Small intestine (tissue), 7 donors: ENCODE measurements at regions not wholly inside any gene's neighbourhood (a gene's known extent, or its start where the extent isn't known, plus 50 kb on each side); places are given as distances from the start of the nearest gene placed in this dataset.

ENCODE experiments used
- DNase-seq, 2 donors: peaks; one replicate each; pipeline versions ENCODE4 v3.0.0 to v3.0.0-alpha.2; 2013
- FAIRE-seq: peaks from 2 replicates; lab custom pipeline; 2012; peaks lifted over from hg19 to GRCh38; lab: Jason Lieb, UNC
- H3K27ac ChIP-seq, 3 donors: one replicate each; pipeline ENCODE4 v1.5.1; 2013; ENCODE audit warnings: low read length in 2 of 3, mild to moderate bottlenecking in 2 of 3, control low read depth in 1 of 3, inconsistent platforms in 1 of 3, low read depth in 1 of 3, moderate library complexity in 1 of 3
- H3K27me3 ChIP-seq, 3 donors: one replicate each; pipeline ENCODE4 v1.6.1; 2013; ENCODE audit warnings: low read length in 3 of 3, inconsistent platforms in 1 of 3; ENCODE audit not compliant: control insufficient read depth in 3 of 3, insufficient read depth in 3 of 3
- H3K36me3 ChIP-seq, 3 donors: one replicate each; pipeline ENCODE4 v1.6.1; 2013; ENCODE audit warnings: low read length in 3 of 3, inconsistent platforms in 1 of 3, low read depth in 1 of 3, mild to moderate bottlenecking in 1 of 3, moderate library complexity in 1 of 3; ENCODE audit not compliant: control insufficient read depth in 3 of 3, insufficient read depth in 2 of 3
- H3K4me1 ChIP-seq, 3 donors: one replicate each; pipeline ENCODE4 v1.6.1; 2013; ENCODE audit warnings: low read length in 2 of 3, inconsistent platforms in 1 of 3, low read depth in 1 of 3, mild to moderate bottlenecking in 1 of 3, moderate library complexity in 1 of 3; ENCODE audit not compliant: control insufficient read depth in 3 of 3, insufficient read depth in 2 of 3
- H3K4me3 ChIP-seq, 3 donors: one replicate each; pipeline ENCODE4 v1.5.1; 2013; ENCODE audit warnings: low read length in 3 of 3, control low read depth in 1 of 3, inconsistent platforms in 1 of 3, low read depth in 1 of 3, mild to moderate bottlenecking in 1 of 3, moderate library complexity in 1 of 3
- H3K9me3 ChIP-seq, 2 donors: one replicate each; pipeline ENCODE4 v1.6.1; 2013; ENCODE audit warnings: low read depth in 1 of 2, low read length in 1 of 2; ENCODE audit not compliant: control insufficient read depth in 2 of 2, insufficient read depth in 1 of 2
- whole genome bisulfite sequencing, 3 donors: extraction: QIAGEN DNeasy Blood & Tissue Kit; methylation state at CpG; one replicate each; pipeline ENCODE4 v1.1.7; 2013; 5-methylcytosine and 5-hydroxymethylcytosine counted together
- donor health status: healthy with polysubstance abuse.
- donor health status: control.
- donor health status: control.
- donor health status: Bipolar disorder and iron deficiency.
- donor health status: healthy.

- Histone ChIP-seq H3K27me3 (no peaks in the 10 kb centered on the region), H3K9me3 (no peaks in the 10 kb centered on the region), H3K4me1 (no peaks in the 10 kb centered on the region), H3K27ac (no peak overlapping the region), H3K36me3 (no peaks in the 10 kb centered on the region), H3K4me3 (no peak overlapping the region)
- WGBS, 3 donors = 4 to 9% (median 5%) methylated on average over 2 of the region's 2 CpGs
- peak in 1 of 2 donors; percentile 8 for DNase-seq
- peak; percentile 5 for FAIRE-seq
These were observed 256.8 kb upstream of the VCX start for GRCh38 chrX:7586126-7586525.

GRCh38 chrX:7582191-7582590 lies 260.8 kb upstream of the VCX start:
- WGBS, 3 donors = 39 to 47% (median 41%) methylated on average over 4 of the region's 4 CpGs
- DNase-seq (no peak), FAIRE-seq (no peak)
- Histone ChIP-seq H3K4me3 (no peak overlapping the region), H3K36me3 (no peaks in the 10 kb centered on the region), H3K9me3 (no peaks in the 10 kb centered on the region), H3K27ac (no peak overlapping the region), H3K27me3 (no peaks in the 10 kb centered on the region), H3K4me1 (no peaks in the 10 kb centered on the region)

GRCh38 chrX:7580127-7580526 lies 262.8 kb upstream of the VCX start:
- Histone ChIP-seq H3K36me3 (no peaks in the 10 kb centered on the region), H3K9me3 (no peaks in the 10 kb centered on the region), H3K4me3 (no peak overlapping the region), H3K4me1 (no peaks in the 10 kb centered on the region), H3K27ac (no peak overlapping the region), H3K27me3 (no peaks in the 10 kb centered on the region)
- no peak for DNase-seq
- FAIRE-seq = no peak
- 55 to 77% (median 59%) methylated on average over 2 of the region's 2 CpGs for WGBS, 3 donors

- DNase-seq (peak in 1 of 2 donors; percentile 11), FAIRE-seq (no peak)
- no peaks in the 10 kb centered on the region for H3K9me3 ChIP-seq
- 2 to 4% (median 4%) methylated on average over 3 of the region's 3 CpGs for WGBS, 3 donors
- no peaks in the 10 kb centered on the region for H3K36me3 ChIP-seq
- no peak overlapping the region for H3K27ac ChIP-seq
- no peak overlapping the region for H3K4me3 ChIP-seq
- H3K4me1 ChIP-seq = no peaks in the 10 kb centered on the region
- no peaks in the 10 kb centered on the region for H3K27me3 ChIP-seq
These were observed 268.6 kb upstream of the VCX start for GRCh38 chrX:7574325-7574724.

- Histone ChIP-seq H3K4me3 (no peak overlapping the region), H3K27me3 (no peaks in the 10 kb centered on the region), H3K4me1 (no peaks in the 10 kb centered on the region), H3K36me3 (no peaks in the 10 kb centered on the region), H3K9me3 (no peaks in the 10 kb centered on the region), H3K27ac (no peak overlapping the region)
- 71 to 82% (median 75%) methylated on average over 9 of the region's 9 CpGs for WGBS, 3 donors
- FAIRE-seq (no peak), DNase-seq (no peak)
These were observed 272.4 kb upstream of the VCX start for GRCh38 chrX:7570432-7571029.

- Histone ChIP-seq H3K9me3 (no peaks in the 10 kb centered on the region), H3K36me3 (no peaks in the 10 kb centered on the region), H3K4me3 (no peak overlapping the region), H3K27ac (no peak overlapping the region), H3K27me3 (no peaks in the 10 kb centered on the region), H3K4me1 (no peaks in the 10 kb centered on the region)
- no peak for FAIRE-seq
- DNase-seq = no peak
- 76 to 83% (median 77%) methylated on average over 4 of the region's 4 CpGs for WGBS, 3 donors
These were observed 274.4 kb upstream of the VCX start for GRCh38 chrX:7568597-7568996.

- Histone ChIP-seq H3K4me3 (no peak overlapping the region), H3K4me1 (no peaks in the 10 kb centered on the region), H3K27me3 (no peaks in the 10 kb centered on the region), H3K36me3 (no peaks in the 10 kb centered on the region), H3K9me3 (no peaks in the 10 kb centered on the region), H3K27ac (no peak overlapping the region)
- WGBS, 3 donors = 39 to 55% (median 40%) methylated on average over 3 of the region's 3 CpGs
- DNase-seq (no peak), FAIRE-seq (no peak)
These were observed 274.8 kb upstream of the VCX start for GRCh38 chrX:7568130-7568529.

- DNase-seq (no peak), FAIRE-seq (no peak)
- no peaks in the 10 kb centered on the region for H3K36me3 ChIP-seq
- H3K4me3 ChIP-seq = no peak overlapping the region
- H3K27ac ChIP-seq = no peak overlapping the region
- no peaks in the 10 kb centered on the region for H3K4me1 ChIP-seq
- WGBS, 3 donors = 55 to 57% (median 55%) methylated on average over 2 of the region's 2 CpGs
- H3K27me3 ChIP-seq = no peaks in the 10 kb centered on the region
- no peaks in the 10 kb centered on the region for H3K9me3 ChIP-seq
These were observed 290.2 kb upstream of the VCX start for GRCh38 chrX:7552760-7553159.

- H3K4me1 ChIP-seq = no peaks in the 10 kb centered on the region
- no peaks in the 10 kb centered on the region for H3K27me3 ChIP-seq
- no peak overlapping the region for H3K27ac ChIP-seq
- DNase-seq (no peak), FAIRE-seq (no peak)
- H3K9me3 ChIP-seq = no peaks in the 10 kb centered on the region
- H3K36me3 ChIP-seq = no peaks in the 10 kb centered on the region
- H3K4me3 ChIP-seq = no peak overlapping the region
- WGBS, 3 donors = 89 to 94% (median 90%) methylated on average over 17 of the region's 17 CpGs
These were observed 296.4 kb upstream of the VCX start for GRCh38 chrX:7546551-7547080.
